ENCODE measurements at regions not wholly inside any gene's neighbourhood (a gene's known extent, or its start where the extent isn't known, plus 50 kb on each side); places are given as distances from the start of the nearest gene placed in this dataset.

GRCh38 chr1:164949771-164950471, 390.9 kb downstream of the PBX1 start:
- intact Hi-C loops (cut with DNase I; ENCODE audit: low total_unique reads): no loop called here

GRCh38 chr1:164948101-164948500, 389.1 kb downstream of the PBX1 start:
- no peak for TF ChIP-seq CTCF (IDR thresholded peaks at IDR 0.05)
- intact Hi-C loops (cut with DNase I; ENCODE audit: low total_unique reads): no loop called here
- Histone ChIP-seq H3K4me1 (no peaks in the 10 kb centered on the region), H3K36me3 (no peaks in the 10 kb centered on the region), H3K4me3 (no peak overlapping the region), H3K27ac (no peak overlapping the region), H3K9me3 (peaks cover 8 to 25% (median 15%) of the 10 kb centered on the region in 3 donors), H3K27me3 (no peaks in the 10 kb centered on the region)
- DNase-seq: no peak

More at GRCh38 chr1:164949771-164950471, 390.9 kb downstream of the PBX1 start:
- no peaks in the 10 kb centered on the region for H3K27me3 ChIP-seq
- H3K4me1 ChIP-seq: no peaks in the 10 kb centered on the region
- no peak overlapping the region for H3K4me3 ChIP-seq
- H3K36me3 ChIP-seq: no peaks in the 10 kb centered on the region
- no peak for TF ChIP-seq CTCF (IDR thresholded peaks at IDR 0.05)
- peaks cover 8 to 25% (median 15%) of the 10 kb centered on the region in 3 donors for H3K9me3 ChIP-seq
- H3K27ac ChIP-seq: no peak overlapping the region
- DNase-seq: no peak

- no peak for TF ChIP-seq CTCF (IDR thresholded peaks at IDR 0.05)
- H3K27ac ChIP-seq: no peak overlapping the region
- H3K27me3 ChIP-seq: no peaks in the 10 kb centered on the region
- no peak overlapping the region for H3K4me3 ChIP-seq
- no peak for DNase-seq
- H3K9me3 ChIP-seq: no peaks in the 10 kb centered on the region
- intact Hi-C loops (cut with DNase I; ENCODE audit: low total_unique reads): no loop called here
- H3K4me1 ChIP-seq: no peaks in the 10 kb centered on the region
- no peaks in the 10 kb centered on the region for H3K36me3 ChIP-seq
Observed at GRCh38 chr1:164937291-164937690, 378.3 kb downstream of the PBX1 start.

GRCh38 chr1:164932580-164932979, 373.6 kb downstream of the PBX1 start:
- H3K4me3 ChIP-seq: no peak overlapping the region
- H3K27me3 ChIP-seq: peaks cover 0 to 2% of the 10 kb centered on the region in 2 donors
- DNase-seq: no peak
- H3K9me3 ChIP-seq: no peaks in the 10 kb centered on the region
- H3K4me1 ChIP-seq: no peaks in the 10 kb centered on the region
- TF ChIP-seq CTCF (IDR thresholded peaks at IDR 0.05): no peak
- no peaks in the 10 kb centered on the region for H3K36me3 ChIP-seq
- no peak overlapping the region for H3K27ac ChIP-seq
- intact Hi-C loops (cut with DNase I; ENCODE audit: low total_unique reads): no loop called here

GRCh38 chr1:164930833-164931232, 371.8 kb downstream of the PBX1 start:
- intact Hi-C loops (cut with DNase I; ENCODE audit: low total_unique reads): no loop called here
- no peak overlapping the region for H3K27ac ChIP-seq

More at GRCh38 chr1:164930833-164931232, 371.8 kb downstream of the PBX1 start:
- DNase-seq: no peak
- H3K36me3 ChIP-seq: no peaks in the 10 kb centered on the region
- peaks cover 0 to 2% of the 10 kb centered on the region in 2 donors for H3K27me3 ChIP-seq
- H3K9me3 ChIP-seq: no peaks in the 10 kb centered on the region
- no peaks in the 10 kb centered on the region for H3K4me1 ChIP-seq
- no peak overlapping the region for H3K4me3 ChIP-seq
- TF ChIP-seq CTCF (IDR thresholded peaks at IDR 0.05): no peak
